GM12892 (cell line): ENCODE measurements at regions not wholly inside any gene's neighbourhood (a gene's known extent, or its start where the extent isn't known, plus 50 kb on each side); places are given as distances from the start of the nearest gene placed in this dataset.

Experiments
- POLR2A ChIP-seq: IDR thresholded peaks from 2 replicates; pipeline ENCODE4 v1.6.1; 2011; ENCODE audit warnings: low read depth, low read length, control low read depth
- POLR2AphosphoS5 ChIP-seq: IDR thresholded peaks from 2 replicates; pipeline ENCODE4 v1.6.1; 2011; ENCODE audit warnings: low read depth, low read length, control low read depth

GRCh38 chr5:123671711-123672456 is 159.9 kb downstream of the CSNK1G3 start:
- no peak for TF ChIP-seq POLR2AphosphoS5
- TF ChIP-seq POLR2A: no peak
